ENCODE measurements at regions not wholly inside any gene's neighbourhood (a gene's known extent, or its start where the extent isn't known, plus 50 kb on each side); places are given as distances from the start of the nearest gene placed in this dataset.

DNA sequence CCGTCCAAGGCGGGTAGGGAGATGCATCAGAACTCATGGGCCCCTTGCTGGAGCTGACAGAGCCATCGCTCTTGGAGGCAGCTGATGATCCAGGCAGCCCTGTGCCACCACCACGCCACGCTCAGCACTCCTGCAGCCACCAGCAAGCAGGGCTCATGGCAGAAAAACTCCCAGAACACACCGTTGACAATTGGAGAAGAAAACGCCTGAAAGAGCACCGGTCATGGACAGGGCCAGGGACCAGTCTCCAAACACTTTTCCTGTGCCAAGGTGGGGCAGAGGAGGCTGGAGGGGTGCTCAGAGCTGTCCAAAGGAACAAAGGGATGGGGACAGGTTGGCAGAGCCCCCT, 132.2 kb downstream of the FOXL1 start:
- DNase-seq (ENCODE audit: extremely low read depth, low read depth, low spot score): no peak

DNA sequence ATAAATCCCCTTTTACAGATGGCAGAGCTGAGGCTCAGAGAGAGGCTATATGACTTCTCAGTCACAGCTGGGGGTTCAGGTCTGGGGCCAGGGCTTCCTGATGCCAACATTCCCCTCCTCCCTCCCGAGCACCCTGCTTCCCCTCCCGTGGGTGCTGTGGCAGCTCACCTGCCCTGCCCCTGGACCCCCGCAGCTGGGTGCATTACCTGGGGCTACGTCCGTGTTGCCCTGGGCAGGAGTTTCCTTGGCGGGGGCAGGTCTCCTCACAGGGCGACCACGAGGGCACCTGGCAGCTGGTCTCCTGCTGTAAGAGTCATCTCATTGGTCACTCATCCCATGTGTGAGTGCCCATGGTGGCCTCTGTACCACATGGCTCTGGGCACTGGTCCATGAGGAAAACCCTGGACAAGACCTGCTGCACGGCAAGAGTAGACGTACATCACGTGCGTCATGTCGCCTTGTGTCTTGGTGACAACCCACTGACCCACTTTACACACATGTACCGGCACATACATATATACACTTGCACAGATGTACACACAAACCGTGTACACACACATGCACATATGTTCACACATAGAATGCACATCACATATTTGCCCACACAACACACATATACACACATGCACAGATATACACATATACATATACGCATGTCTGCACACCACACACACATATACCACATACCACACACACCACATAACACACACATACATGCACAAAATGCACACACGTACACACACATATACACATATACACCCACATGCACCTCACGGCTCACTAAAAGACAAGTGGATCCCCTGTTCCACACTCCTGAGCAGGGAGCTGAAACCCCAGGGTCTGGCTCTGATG, 134.0 kb downstream of the FOXL1 start:
- no peak for DNase-seq (ENCODE audit: extremely low read depth, low read depth, low spot score)

DNA sequence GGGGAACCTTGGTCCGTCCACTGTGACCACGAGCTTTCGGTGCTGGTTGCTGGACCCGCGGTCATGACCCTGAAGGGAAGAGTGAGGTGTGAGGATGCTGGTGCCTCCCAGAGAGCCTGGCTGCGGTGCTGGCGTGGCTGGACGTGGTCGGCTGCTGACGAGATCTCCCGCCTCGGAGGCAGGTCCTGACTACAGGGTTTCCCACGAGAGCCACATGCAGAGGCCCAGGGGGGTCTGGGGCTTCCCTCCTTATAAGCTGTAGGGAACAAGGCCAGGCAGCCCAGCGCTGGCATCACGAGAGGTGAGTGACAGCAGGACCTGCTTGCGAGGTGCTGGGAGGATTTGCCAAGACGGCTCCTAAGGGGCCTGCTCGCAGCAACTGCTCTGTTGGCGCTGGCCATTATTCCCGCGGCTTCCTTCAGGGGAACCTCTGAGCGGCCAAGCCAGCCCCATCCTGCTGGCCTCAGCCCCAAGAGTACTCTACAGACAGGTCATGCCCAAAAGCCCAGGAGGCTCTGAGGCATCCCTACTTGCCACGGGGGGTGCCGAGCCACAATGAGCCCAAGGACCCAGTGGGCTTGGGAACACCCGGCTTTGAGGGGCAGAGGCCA, 134.8 kb downstream of the FOXL1 start:
- no peak for DNase-seq (ENCODE audit: extremely low read depth, low read depth, low spot score)

DNA sequence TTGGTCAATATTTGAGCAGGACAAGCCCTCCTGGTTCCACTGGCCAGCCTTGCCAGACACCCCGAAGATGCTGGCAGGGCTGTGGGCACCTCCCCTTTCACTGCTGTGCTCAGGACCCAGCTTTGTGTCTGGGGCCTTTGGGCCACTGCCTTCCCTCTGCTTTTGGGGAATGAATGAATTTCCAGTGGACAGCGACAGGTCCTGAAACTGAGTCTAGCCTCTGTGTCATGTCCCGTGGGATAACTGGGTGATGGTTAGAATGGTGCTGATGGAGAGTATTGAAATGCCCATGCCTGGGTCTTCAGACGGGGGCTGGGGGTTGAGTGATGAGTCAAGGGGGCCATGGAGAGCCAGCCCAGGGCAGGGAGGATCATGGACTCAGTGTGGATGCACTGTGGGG, 135.8 kb downstream of the FOXL1 start:
- DNase-seq (ENCODE audit: extremely low read depth, low read depth, low spot score): no peak

DNA sequence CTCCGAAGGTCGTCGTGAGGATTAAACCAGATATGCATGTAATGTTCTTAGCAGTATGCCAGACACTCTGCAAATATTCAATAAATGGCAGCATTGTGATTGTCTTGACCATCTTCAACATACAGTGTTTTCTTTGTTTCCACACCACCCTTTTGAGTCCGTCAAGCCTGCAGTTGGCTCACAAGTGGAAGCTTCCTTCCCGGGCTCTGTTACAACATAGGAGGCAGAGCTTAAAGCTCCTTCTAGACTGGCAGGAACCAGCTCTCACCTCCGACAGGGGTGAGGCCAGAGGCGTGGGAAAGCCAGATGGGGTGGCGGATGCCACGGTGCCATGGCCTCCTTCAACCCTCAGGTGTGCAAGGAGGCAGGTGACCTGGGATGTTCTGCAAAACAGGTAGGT, 138.3 kb downstream of the FOXL1 start:
- DNase-seq (ENCODE audit: extremely low read depth, low read depth, low spot score): no peak

DNA sequence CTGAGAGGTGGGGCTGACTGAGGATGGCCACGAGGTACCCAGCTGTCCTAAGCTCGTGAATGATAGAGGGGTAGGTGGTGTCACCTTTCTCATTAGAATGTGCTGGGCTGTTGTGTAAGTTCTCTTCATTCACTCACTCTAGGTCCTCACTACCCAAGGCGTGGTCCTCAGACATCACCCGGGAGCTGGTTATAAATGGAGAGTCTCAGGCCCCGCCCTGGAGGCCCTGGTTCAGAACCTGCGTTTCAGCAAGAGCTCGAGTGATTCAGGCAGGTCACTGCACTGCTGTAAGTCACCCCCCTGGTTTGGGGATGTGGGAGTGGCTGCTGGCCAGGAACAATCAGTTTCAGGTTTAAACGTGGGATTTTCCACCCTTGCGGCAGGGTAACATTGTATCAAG, 139.8 kb downstream of the FOXL1 start:
- DNase-seq (ENCODE audit: extremely low read depth, low read depth, low spot score): no peak

DNA sequence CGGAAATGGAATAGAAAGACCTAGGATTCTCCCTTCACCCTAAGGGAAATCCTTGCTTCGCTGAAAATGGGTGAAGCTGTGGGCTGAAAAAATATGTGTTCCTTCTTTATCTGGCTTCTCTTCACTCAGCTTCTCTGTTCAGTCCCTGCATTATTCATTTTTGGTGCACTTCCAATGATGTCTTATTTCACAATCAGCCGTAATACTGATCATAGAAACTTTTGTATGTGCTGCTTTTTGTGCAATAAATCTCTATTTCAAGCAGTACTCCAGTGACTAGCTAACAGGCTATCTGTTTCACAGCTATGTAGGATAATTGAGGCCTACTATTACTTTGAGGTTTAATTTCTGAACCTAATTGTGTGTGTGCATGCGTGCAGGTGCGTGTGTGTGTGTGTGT, 144.6 kb downstream of the FOXL1 start:
- no peak for DNase-seq (ENCODE audit: extremely low read depth, low read depth, low spot score)

DNA sequence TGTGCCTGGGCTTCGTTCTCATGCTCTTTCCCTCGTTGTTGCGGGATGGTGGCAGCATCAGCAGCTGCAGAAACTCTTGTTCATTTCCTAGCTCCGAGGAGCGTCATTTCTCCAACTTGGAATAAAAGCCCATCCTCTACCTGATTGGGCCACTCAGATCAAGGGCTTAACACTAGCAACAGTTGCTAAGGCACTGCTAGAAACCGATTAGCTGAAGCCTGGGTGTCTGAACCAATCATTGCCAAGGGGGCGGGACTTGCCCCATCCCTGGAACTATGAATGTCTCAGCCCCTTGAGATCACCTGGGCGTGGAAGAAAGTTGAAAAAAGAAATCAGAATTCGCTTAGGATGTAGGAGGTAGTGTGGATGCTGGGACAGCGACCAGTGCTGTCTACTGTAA, 145.3 kb downstream of the FOXL1 start:
- DNase-seq (ENCODE audit: extremely low read depth, low read depth, low spot score): no peak

DNA sequence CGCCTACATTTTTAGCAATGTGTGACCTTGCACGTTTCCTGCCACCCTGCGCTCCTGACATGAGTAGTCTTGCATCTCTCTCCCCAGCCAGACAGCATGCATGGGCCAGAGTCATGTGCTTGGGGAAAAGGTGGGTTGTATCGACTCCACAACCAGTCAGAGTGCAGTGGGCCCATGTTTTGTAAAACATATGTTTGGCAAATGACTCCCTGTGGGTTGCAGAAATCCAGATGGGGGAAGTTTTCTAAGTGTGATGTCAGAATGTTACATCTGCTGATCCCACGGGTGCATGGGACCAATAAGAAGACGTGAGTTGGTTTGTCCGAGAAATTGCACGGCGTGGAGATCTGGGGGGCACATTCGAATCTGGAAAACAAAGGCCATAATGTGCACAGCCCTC, 147.1 kb downstream of the FOXL1 start:
- no peak for DNase-seq (ENCODE audit: extremely low read depth, low read depth, low spot score)

DNA sequence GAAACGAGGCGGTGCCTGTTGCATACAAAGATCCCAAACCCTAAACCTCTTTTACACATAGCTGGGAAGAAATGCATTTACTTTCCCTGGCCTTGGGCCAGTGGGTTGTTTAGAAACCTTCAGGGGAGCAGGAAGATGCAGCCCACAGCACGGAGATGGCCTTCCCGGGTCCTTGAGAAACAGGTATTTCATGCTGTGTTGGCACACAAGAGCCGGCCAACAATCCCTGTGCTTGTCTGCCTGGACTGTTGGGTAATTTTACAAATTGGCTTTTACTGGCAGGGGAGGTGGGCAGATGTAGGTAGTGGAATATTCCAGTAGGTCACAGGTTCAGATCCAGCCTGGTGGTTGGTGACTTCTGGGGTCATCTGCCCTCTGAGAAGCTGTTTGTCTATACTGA, 148.0 kb downstream of the FOXL1 start:
- DNase-seq (ENCODE audit: extremely low read depth, low read depth, low spot score): no peak

DNA sequence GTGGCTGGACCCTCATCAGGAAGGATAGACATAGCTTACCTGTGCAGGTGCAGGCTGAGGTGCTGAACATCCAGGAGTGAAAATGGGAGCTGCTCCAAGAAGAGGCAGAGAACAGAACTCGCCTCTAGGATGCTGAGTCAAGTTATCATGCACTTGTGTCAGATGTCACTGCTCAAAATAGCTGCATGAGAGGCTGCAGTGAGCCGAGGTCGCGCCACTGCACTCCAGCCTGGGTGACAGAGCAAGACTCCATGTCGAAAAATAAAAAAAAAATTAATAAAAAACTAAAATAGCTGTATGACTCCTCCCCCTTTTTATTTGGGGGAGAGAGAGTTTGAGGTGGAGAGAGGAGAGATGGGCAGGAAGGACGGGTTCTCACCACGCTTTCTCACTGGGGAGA, 148.8 kb downstream of the FOXL1 start:
- no peak for DNase-seq (ENCODE audit: extremely low read depth, low read depth, low spot score)

DNA sequence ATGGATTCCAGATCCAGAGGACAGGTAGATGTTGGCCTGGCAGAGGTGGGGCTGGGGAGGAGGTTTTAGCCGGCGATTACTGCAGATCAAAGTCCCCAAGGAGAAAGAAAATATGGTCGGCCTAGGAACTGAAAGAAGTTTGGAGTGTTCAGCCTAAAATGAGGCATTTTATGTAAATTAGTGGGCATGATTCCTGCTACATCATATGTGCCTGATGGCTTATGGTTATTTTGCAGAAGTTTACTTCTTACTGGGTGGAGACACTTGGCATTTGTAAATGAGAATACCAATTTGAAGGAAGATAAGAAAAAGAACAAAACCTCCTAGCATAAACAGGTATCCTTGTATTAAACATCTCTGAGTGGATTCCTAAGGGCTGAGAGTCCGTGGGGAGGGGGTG, 149.3 kb downstream of the FOXL1 start:
- DNase-seq (ENCODE audit: extremely low read depth, low read depth, low spot score): no peak

DNA sequence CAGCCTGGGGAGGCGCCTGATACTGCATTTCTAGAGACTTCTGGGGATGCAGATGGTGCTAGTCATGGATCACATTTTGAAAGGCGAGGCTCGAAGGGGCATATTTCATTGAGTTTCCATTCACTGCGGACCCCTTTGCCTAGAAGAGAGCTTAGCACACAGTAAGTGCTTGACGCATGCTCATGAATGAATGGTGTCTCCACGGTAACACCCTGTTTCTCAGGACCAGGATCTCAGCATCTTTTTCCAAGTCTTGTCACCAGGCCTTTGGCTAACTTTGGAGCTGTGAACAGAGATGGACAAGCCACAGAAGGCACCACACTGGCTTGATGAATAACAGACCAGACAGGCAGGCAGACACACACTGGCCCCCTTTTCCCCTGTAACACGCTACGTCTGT, 151.3 kb downstream of the FOXL1 start:
- no peak for DNase-seq (ENCODE audit: extremely low read depth, low read depth, low spot score)

DNA sequence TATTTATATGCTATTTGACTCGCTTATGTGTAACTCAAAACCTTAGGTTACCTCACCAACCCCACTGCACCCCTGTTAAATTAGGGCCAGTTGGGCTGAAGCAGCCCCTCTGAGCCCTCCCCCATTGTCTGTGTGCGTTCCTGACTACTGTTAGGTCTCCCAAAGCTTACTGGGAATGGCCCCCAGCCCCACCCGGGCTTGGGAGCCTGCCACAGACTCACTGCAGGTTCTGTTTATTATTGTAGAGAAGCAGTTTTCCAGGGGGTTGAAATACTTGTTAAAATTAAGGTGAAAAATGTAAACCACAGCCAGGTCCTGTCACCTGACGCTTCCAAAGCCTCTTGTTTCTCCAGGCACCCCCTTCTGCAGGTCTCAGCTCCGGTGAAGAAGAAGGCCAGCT, 151.7 kb downstream of the FOXL1 start:
- DNase-seq (ENCODE audit: extremely low read depth, low read depth, low spot score): no peak

DNA sequence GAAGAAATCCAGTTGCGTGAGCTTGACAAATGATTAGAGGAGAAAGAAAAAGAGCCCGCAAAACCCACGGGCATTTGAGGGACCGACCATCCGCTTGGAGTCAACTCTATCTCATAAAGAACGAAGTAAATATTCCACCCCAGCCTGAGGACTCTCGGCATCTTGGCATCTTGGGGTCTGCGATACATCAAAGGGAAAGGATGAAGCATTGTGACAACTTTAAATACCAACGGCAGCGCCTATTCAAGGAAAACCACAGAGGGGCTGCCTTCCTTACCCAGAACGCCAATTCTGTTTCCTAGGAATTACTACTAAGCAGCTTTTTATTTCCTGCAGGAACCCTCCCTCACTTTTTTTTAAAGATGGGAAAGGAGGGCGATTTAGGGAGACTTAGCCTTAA, 152.2 kb downstream of the FOXL1 start:
- DNase-seq (ENCODE audit: extremely low read depth, low read depth, low spot score): no peak

DNA sequence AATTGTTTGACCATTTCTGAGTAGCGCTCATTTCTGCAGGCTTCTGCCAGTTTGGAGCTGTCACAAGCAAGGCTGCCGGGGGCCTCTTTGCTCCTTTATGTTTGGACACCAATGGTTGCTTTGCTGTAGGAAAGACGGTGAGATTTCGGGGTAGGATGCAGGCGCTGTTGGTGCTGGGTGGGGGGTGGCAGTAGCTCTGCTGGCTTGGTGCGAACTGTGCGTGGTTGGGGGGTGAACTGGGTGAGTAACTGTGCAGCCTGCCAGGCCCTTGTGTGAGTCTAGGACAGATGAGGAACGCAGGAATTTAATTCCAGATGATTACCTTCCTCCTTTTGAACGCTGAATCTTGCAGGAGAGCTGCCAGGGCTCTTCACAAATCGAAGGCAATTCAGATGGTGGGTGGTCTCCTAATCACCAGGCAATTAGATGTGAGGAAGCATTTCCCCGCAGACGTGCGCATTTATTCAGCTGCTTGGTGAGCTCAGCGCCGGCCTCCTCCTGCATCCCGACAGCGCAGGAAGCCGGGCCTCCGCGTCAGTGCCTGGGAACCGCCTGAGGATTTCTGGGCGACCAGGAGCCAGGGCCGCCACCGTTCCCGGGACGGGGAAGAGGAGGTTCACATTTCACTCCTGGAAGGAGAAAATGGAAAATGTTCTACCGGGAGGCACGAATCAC, 154.4 kb downstream of the FOXL1 start:
- no peak for DNase-seq (ENCODE audit: extremely low read depth, low read depth, low spot score)

DNA sequence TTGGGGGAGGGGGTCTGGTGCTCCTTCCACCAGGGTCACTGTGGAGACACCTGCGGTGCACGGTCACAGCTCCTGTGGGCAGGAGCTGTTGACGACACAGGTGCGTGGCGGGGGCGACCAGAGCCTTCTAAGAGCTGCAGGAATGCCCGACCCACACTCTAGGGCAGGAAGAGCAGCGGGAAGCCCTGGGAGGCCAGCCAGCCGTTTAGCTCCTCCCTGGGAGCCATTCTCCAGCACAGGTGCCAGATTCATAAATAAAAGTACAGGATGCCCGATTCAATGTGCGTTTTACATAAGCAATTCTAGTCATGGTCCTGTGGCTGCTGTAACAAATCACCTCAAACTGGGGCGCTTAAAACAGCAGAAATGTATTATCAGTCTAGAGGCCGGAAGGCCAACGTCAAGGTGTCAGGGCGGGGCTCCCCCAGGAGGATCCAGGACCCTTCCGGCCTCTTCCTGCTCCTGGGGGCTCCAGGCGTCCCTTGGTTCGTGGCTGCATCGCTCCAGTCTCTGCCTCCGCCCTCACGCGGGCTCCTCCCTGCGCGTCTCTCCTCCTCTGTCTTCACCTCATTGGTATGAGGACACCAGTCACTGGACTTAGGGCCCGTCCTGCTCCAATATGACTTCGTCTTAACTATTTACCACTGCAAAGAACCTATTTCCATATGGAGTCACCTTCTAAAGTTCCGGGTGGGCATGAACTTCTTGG, 155.4 kb downstream of the FOXL1 start:
- DNase-seq (ENCODE audit: extremely low read depth, low read depth, low spot score): no peak

DNA sequence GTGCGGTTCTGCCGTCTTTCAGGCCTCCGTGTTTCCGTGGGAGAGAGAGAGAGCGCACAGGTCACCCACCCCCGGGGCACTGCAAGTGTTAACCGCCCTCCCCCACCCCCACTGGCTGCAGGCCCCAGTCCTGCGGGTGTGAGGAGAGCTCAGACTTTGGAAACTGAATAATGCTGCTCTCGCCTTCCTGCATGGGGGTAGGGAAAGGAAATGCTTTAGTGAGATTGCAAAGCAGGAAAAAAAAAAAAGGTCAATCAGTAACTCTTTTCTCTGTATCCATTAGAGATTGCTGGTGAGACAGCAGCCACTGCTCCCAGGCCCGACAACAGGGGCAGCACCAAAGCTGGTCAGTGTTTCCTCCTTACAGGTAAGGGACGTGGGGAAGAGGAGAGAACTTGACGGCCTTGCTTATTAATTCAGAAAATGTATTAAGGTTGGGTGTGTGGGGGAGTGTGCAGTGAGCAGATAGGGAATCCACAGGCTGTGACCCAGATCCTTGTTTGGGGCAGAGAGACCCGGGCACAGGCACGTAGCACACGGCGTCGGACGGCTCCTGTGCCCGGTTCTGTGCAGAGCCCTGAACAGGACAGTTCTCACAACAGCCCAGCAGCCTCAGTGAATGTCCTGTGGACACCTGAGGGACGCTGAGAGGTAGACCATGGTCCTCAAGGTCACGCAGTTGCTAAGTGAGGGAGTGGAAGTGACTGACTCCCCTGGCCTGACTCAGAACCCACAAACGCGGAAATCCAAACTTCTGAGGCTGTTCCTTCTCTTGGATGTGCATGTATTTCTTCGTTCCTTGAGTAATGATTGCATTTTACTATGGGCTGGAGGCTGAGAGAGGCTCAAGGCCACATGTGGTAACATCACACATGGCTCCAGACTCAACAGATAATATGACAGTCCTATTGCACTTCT, 156.5 kb downstream of the FOXL1 start:
- no peak for DNase-seq (ENCODE audit: extremely low read depth, low read depth, low spot score)

DNA sequence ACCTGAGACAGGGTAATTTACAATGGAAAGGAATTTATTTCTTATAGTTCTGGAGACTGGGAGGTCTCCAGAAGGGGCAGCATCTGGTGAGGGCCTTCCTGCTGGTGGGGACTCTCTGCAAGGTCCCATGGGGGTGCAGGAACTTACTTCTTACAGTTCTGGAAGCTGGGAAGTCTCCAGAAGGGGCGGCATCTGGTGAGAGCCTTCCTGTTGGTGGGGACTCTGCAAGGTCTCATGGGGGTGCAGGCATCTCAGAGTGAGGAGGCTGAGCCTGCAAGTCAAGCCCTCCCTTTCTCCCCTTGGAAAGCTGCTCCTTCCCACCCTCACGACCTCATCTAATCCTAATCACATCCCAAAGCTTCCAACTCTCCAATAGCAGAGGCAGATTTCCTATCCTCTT, 157.4 kb downstream of the FOXL1 start:
- no peak for DNase-seq (ENCODE audit: extremely low read depth, low read depth, low spot score)

DNA sequence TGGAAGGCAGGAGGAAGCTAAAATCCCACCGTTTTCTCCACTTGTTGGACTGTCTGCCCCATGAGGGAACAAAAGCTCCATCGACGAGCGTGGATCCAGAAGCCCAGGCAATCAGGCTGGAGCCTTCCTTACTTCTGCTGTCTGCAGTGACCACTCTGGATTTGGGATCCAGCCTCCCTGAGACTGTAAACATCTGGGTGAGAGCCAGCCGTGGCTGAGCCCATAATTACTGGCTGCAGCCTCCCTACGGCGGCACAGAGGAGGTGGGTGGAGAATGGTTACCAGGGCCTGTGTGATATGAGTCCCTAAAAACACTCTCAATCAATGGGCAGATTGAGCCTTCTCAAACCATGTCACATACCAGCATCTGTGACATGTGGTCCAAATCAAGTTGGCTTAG, 158.2 kb downstream of the FOXL1 start:
- no peak for DNase-seq (ENCODE audit: extremely low read depth, low read depth, low spot score)

DNA sequence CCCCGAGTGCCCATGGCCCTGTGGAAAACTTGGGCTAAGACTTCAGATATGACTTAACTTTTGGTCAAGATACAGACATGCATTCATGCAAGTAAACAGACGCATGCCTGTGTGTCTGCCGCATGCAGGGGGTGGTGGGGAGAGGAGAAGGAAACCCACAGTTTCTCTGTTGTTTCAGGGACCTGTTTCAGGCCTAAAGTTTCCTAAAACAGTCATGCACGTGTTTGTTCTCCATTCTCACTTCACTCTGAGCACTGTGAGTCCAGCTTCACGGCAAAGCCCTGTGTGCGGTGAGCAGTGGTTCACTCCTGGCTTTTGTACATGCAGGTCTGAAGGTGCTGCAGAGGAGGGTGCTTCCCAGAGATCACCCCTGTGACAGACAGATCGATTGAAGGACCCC, 158.7 kb downstream of the FOXL1 start:
- DNase-seq (ENCODE audit: extremely low read depth, low read depth, low spot score): no peak
